GM19438 (cell line): ENCODE measurements at regions not wholly inside any gene's neighbourhood (a gene's known extent, or its start where the extent isn't known, plus 50 kb on each side); places are given as distances from the start of the nearest gene placed in this dataset.
"Not testable (repeated sequence)": the region's sequence is repeated elsewhere in the genome, so short reads cannot be mapped to it uniquely, and the experiment has no call there.

Experiments used
- ATAC-seq: cut with Tn5 transposase; IDR thresholded peaks from one replicate; pipeline ENCODE4 v1.9.1; 2021; ENCODE audit warnings: low read depth; ENCODE audit not compliant: unreplicated experiment

DNA sequence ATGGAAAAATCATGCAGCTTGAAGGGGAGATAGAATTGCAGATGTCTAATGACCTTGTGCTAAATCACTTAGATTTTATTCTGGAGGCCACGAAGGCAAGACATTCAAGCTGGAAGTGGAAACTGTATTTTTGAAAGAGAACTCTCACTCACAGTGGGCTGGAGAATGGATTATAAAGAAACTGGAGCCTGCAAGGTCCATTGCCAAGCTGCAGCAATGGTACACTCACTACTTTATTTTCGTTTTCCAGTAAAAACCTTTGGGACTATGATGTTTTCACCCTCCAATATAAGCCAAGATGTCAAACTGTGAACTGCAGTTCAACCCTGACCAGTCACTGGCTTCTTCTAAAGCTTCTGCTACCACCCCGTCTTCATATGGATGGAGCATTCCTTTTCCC is 62.0 kb downstream of the SKIDA1 start:
- ATAC-seq: no peak

DNA sequence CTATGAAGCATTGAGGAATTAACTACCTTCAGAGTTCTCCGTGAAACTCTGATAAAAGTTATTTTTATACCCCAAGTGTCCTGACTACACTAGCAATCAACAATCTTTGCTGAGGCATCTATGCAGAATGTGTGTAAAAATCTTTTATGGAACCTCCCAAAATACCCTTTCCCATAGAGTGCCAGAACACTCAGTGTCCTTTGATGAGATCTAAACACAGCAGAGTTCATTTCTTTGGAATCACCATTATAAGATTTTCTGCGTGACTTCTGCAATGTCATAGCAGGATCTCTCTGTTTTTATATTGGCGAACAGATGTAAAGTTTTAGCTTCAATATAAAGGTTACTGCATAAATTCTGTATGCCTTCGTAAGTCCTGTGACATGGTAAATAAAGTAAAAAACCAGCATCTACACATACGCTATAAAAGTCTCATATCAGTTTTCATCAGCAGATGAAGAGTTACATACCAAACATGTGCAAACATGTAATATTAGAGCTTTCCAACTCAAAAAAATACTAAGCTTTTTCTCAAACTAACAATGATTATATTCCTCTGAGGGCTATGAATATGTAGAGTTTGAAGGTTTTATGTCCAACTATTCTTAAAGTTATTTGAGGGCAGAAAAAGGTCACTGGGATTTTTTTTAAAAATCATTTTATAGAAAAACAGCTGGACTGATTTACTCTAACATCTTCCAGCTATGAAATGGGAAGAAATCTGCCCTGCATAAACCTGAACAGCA is 67.2 kb downstream of the SKIDA1 start:
- no peak for ATAC-seq

DNA sequence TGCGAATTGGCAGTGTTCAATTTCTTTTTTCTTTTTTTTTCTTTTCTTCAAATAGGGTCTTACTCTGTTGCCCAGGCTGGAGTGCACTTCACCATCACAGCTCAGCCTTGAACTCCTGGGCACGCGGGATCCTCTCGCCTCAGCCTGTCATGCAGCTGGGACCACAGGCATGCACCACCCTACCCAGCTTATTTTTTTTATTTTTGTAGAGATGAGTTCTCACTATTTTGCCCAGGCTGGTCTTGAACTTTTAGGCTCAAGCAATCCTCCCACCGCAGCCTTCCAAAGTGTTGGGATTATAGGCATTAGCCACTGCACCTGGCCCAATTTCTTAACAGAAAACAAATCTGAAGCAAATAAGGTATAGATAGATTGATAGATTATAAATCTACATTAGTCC is 69.3 kb downstream of the SKIDA1 start:
- no peak for ATAC-seq

DNA sequence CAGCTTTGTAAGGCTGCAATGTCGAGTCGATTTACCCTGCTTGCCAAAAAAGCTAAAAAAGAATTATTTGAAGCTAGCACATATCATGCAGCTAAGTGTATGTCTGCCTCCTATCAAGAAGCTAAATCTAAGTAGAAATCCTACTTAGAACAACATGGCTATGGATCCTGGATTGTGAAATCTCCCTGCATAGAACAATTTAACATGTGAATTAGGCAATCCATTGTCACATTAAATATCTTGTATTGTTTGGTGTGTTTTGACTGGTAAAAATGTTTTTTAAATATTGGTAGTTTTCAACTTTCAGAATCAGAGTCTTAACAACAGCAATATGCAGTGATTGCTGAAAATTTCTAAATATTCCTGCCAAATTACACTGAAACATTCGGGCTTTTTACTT is 73.3 kb downstream of the SKIDA1 start:
- ATAC-seq: no peak

DNA sequence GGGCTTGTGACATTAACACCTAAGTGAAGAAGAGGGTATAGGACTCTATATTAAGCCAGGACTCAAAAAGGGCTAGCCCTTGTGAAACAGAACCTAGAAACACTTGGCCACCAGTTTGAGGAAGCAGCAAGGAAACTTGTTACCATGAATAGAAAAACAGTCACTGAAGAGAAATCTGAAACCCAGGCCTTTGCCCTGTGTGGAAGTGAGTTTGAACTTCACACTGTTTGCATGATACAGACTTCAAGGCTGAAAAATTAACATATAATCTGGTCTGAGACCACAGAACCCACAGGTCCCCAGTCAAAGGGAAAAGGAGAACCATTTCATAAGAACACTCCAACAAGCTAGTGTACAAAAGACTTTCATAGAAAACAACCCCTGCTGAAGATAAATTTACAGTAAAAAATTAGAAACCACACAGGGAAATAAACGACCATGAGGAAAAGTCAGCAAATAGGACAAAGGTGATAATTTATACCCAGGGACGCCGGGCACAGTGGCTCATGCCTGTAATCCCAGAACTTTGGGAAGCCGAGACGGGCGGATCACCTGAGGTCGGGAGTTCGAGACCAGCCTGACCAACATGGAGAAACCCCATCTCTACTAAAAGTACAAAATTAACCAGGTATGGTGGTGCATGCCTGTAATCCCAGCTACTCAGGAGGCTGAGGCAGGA is 76.1 kb downstream of the SKIDA1 start:
- no peak for ATAC-seq

DNA sequence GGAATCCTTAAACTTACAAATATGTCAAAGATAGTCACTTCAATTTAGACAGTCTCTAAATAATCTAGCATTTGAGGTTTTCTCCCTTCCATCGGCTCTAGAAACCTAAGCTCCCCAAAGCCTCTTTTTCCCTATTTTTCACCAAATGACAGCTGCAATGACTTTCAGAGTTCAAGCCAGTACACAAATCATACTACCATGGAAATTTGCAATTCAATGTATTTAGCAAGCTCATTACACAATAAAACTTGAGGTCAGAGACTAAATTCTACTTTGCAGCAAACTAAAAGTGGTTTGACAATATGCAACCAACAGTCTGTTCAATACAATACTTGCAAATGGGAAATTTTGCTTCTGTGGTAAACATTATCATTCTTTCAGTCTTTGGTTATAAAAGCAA is 80.3 kb downstream of the SKIDA1 start:
- no peak for ATAC-seq

DNA sequence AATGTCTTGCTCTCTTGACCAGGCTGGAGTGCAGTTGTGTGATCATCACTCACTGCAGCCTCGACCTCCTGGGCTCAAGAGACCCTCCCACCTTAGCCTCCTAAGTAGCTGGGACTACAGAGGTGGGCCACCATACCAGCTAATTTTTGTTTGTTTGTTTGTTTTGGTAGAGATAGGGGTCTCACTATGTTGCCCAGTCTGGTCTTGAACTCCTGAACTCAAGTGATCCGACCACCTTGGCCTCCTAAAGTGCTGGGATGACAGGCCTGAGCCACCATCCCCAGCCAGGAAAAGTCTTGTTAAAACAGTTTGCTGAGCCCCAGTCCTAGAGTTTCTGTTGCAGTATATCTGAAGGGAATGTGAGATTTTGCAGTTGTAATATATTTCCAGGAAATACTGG is 83.9 kb downstream of the SKIDA1 start:
- ATAC-seq: no peak

DNA sequence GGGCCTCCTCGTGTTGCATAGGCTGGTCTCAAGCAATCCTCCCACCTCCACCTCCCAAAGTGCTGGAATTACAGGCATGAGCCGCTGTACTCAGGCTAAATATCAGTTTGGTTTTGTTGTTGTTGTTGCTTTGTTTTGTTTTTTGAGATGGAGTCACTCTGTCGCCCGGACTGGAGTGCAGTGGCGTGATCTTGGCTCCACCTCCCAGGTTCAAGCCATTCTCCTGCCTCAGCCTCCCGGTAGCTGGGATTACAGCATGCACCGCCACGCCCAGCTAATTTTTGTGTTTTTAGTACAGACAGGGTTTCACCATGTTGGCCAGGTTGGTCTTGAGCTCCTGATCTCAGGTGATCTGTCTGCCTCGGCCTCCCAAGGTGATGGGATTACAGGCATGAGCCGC is 86.6 kb downstream of the SKIDA1 start:
- not testable (repeated sequence) for ATAC-seq

DNA sequence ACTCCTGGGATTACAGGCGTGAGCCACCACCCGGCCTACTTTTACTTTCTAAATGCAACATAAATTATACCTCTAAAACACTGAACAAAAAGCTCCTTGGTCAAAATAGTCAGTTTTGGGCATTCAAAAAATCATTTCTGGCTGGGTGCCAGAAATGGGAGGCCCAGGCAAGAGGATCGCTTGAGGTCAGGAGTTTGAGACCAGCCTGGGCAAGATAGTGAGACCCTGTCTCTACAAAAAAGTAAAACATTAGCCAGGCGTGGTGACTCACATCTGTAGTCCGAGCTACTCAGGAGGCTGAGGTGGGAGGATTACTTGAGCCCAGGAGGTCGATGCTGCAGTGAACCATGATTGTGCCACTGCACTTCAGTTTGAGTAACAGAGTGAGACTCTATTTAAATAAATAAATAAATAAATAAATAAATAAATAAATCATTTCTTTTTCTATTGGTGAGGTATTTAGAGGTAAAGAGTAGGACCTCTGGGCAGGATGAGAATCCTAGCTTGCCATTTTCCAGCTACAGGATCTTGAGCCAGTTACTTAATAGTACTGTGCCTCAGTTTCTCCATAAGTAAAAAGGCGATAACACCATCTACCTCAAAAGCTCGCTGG is 87.6 kb downstream of the SKIDA1 start:
- no peak for ATAC-seq

DNA sequence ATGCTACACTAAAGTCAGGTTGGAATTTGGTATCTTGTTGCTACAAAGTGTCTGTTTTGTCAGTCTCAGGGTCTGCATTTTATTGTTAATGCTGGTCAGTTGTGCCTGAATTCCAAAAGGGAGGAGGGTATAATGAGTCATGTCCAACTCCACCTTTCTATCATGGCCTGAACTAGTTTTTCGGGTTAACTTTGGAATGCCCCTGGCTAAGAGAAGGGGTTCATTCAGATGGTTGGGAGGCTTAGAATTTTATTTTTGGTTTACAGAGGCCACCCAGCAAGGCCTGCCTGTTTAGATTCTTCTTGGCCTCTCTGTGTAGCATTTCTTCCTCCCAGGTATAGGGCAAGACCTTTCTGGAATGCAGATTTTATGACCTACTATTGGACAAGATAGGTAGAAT is 93.2 kb downstream of the SKIDA1 start:
- ATAC-seq: no peak

DNA sequence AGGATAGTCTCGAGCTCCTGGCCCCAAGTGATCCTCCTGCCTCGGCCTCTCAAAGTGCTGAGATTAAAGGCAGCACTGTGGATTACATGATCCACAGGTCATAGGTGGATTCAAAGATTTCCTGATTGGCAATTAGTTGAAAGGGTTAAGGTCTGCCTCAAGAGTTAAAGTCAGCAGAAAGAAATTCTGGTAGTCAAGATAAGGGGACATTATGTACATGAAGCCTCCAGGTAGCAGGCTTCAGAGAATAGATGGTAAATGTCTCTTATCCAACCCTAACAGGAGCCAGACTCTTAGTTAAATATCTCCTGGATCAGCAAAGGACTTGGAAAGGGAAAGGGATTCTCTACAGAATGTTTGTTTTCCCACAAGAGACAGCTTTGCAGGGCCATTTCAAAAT is 93.7 kb downstream of the SKIDA1 start:
- ATAC-seq: no peak

DNA sequence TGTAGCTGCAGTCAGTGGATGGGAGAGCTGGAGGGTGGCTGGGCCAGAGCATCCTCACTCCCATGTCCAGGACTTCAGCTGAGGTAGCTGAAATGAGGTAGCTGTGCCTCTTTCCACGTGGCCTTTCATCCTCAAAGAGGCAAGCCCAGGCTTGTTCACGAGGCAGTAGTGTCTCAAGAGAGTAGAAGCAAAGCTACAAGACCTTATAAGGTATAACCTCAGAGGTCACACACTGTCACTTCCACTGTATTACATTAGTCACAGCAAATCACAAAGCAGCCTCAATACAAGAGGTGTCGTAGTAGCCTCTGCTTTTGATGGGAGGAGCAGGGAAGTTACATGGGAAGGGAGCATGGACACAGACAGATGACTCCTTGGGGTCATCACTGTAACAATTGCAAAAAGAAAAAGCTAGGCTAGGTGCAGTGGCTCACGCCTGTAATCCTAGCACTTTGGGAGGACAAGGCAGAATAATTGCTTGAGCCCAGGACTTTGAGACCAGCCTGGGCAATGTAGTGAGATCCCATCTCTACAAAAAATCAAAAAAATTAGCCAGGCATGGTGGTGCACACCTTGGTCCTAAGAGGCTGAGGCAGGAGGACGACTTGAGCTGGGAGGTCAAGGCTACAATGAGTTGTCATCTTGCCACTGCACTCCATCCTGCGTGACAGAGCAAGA is 97.5 kb downstream of the SKIDA1 start:
- ATAC-seq: no peak

DNA sequence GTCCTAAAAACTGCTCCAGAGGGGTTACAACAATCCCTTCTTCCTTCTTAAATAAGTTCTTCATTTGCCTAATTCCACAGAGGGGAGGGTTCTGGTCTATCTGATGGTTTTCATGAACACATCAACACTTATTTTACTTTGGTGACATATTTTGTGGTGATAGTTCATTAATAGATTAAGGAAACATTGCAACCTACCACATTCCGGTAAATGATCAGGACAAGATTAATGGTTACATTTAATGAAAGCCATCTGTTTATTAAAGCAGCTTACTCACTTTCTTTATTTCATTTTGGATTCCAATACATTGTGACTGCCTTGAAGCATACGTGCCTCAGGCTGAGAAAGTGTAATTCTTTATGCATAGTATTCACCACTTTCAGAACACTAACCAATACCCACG is 101.0 kb downstream of the SKIDA1 start:
- no peak for ATAC-seq

DNA sequence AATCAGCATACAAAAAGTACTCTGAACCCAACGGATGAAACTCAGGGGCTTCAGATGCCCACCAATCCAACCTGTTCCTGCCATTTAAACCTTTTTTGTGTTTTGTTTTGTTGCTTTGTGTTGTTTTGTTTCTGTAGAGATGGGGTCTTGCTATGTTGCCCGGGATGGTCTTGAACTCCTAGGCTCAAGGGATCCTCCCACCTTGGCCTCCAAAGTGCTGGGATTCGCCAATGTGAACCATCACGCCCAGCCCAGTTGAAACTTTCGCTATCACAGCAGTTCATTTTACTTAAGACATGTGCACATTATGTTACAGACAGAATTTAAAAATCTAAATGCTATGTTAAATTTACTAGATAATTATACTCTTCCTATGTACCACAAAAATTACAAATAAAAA is 101.6 kb downstream of the SKIDA1 start:
- ATAC-seq: no peak

DNA sequence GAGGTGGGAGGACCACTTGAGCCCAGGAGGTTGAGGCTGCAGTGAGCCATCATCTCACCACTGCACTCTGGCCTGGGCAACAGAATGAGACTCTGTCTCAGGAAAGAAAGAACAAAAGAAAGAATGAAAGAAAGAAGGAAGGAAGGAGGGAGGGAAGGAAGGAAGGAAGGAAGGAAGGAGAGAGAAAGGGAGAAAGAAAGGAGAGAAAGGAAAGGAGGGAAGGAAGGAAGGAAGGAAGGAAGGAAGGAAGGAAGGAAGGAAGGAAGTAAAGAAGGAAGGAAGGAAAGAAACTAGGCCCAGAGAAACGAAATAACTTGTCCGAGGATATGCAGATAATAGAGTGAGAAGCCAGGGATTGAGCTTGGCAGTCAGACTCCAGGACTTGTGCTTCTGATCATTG is 102.1 kb downstream of the SKIDA1 start:
- ATAC-seq: no peak

DNA sequence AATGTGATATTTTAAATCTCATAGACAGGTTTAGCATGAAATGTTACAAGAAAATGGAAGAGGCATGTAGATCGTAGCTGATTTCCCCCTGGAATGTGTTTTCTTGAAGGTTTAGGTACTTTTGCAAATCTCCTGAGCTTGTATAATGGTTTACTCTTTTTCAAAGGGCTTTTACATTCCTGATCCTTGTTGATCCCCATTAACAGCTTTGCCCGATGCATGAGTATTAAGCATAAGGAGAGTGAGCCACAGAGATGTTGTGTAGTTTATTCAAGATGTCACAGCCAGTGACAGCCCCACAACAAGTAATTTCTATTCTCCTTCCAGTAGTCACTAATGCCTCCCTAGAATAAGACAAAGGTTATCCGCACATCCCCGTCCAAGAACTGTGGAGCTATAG is 103.7 kb downstream of the SKIDA1 start:
- ATAC-seq: no peak

DNA sequence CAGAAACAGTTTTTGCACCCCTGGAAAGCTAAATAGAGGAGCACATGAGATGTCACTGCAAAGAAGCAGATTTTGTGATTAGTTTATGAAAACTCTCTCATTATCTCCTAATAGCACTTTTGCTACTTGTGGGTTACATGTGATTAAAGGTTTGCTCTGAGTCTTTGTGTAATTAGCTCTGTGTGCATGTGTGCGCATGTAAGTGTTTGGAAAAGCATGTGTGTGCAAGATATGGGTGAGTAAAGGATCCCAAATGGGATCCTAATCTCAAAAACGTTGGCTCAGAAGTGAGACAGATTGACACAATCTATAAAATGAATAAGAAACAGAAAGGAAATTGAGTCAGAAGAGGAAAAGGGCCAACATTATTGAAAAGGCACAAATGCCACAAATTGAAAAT is 104.5 kb downstream of the SKIDA1 start:
- ATAC-seq: no peak

DNA sequence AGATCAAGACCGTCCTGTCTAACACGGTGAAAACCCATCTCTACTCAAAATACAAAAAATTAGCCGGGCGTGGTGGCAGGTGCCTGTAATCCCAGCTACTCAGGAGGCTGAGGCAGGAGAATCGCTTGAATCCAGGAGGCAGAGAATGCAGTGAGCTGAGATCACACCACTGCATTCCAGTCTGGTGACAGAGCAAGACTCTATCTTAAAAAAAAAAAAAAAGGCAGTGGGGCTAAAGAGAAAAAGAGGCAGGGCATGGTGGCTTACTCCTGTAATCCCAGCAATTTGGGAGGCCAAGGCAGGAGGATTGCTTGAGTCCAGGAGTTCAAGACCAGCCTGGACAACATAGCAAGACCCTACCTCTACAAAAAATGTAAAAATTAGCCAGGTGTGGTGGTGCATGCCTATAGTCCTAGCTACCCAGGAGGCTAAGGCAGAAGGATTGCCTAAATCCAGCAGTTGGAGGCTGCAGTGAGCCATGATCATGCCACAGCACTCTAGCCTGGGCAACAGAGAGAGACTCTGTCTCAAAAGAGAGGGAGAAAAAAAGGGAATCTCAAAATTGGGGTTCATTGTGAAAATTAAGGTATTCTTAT is 106.4 kb downstream of the SKIDA1 start:
- ATAC-seq: not testable (repeated sequence)

DNA sequence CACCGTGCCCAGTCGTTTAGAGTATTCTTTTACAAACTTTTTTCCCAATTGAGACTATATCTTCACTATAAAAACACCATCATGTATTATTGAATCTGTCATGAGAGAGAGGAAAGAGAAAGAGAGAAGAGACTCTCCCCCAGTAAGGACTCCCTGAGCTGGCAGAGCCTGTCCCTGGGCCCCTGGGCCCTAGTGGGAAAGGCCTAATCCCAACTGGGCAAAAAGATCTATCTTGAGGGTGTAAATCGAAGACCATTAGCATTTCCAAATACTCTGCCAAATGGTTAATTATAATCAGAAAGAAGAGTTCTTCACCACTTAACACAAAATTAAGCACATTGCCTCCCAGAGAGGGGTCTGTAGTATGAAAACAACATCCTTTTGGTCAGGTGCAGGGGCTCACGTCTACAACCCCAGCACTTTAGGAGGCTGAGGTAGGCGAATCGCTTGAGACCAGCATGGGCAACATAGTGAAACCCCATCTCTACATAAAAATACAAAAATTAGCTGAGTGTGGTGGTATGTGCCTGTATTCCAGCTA is 108.2 kb downstream of the SKIDA1 start:
- ATAC-seq: no peak

DNA sequence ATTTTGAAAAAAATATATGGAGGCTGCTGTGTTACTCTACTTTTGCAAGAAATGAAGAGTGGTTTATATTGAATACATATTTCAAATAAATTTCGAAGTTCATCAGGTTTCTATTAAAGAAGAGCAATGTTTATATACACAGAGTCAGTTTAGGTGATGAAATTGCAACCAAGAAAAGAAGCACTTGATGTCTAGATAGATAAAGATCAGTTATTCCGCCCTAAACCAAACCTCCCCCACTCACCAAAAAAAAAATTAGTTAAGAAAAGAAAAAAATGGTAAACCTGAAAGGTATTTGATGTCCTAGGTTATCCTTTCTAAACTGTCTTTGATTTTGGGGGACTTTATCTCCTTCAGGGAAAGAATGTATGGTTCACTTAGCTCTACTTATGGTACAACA is 111.8 kb downstream of the SKIDA1 start:
- no peak for ATAC-seq

DNA sequence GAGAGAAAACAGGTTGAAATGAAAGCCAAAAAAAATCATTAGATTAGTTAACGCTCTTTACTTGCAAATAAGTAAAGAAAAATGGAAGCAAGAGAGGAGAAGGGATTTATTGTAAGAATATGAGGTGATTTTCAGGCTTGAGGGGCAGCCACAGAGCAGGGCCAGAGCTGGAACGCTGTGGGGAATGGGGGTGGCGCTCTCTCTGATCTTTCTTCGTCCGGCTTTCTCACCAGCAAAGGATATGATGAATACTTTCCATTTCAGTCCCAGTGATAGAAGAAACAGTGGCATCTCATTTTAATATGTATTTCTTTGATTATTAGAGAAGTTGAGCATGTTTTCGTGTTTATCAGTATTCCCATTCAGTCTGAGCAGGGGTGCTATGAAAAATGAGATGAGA is 112.2 kb downstream of the SKIDA1 start:
- ATAC-seq: no peak
